ENCODE measurements at regions not wholly inside any gene's neighbourhood (a gene's known extent, or its start where the extent isn't known, plus 50 kb on each side); places are given as distances from the start of the nearest gene placed in this dataset.
A peak's percentile ranks its signal among the peaks of the same experiment; 100 is the strongest.

GRCh38 chr6:71203206-71203605, 85.4 kb upstream of the OGFRL1 start:
- ATAC-seq (no peak), DNase-seq (no peak)
- no TSS peak for BruUV-seq (replicated peaks)
- H3K4me3 ChIP-seq (ENCODE audit: low read length), result no peak overlapping the region
- H3K9me2 ChIP-seq (replicated peaks; ENCODE audit: low read length), result no peaks in the 10 kb centered on the region
- H3K79me2 ChIP-seq (ENCODE audit: low read length), result no peaks in the 10 kb centered on the region
- H2AFZ ChIP-seq (ENCODE audit: low read length), result no peak overlapping the region
- intact Hi-C loops (cut with micrococcal nuclease), result no loop called here
- ChIA-PET CTCF (no interaction called here), POLR2A (ENCODE audit: unreplicated experiment) (no interaction called here)
- H3K27me3 ChIP-seq (ENCODE audit: low read length), result no peaks in the 10 kb centered on the region
- peaks cover 6% of the 10 kb centered on the region; the same call in 1 of the 2 replicates for H3K4me1 ChIP-seq (ENCODE audit: insufficient read depth, low read length)
- H3K9me3 ChIP-seq (ENCODE audit: low read length), result no peaks in the 10 kb centered on the region
- H4K20me1 ChIP-seq (ENCODE audit: low read length), result no peaks in the 10 kb centered on the region
- H3K4me2 ChIP-seq (ENCODE audit: low read length), result no peak overlapping the region
- no peak overlapping the region for H3K9ac ChIP-seq (ENCODE audit: low read length)
- H3F3A ChIP-seq (ENCODE audit: low read length, unreplicated experiment), result no peaks in the 10 kb centered on the region
- no peak overlapping the region for H3K27ac ChIP-seq (ENCODE audit: low read length)
- H3K36me3 ChIP-seq (ENCODE audit: low read depth, low read length), result no peaks in the 10 kb centered on the region
- TF ChIP-seq EZH2phosphoT487 (IDR thresholded peaks at IDR 0.05; ENCODE audit: borderline replicate concordance, low read length) (no peak), CTCF (conservative IDR thresholded peaks at IDR 0.05; ENCODE audit: low read depth, low read length) (no peak), EZH2 (IDR thresholded peaks at IDR 0.05; ENCODE audit: low read length, unreplicated experiment) (no peak)

GRCh38 chr6:71204741-71205140, 83.9 kb upstream of the OGFRL1 start:
- no peak overlapping the region for H3K27ac ChIP-seq (ENCODE audit: low read length)
- no peaks in the 10 kb centered on the region for H3K36me3 ChIP-seq (ENCODE audit: low read depth, low read length)
- H3K79me2 ChIP-seq (ENCODE audit: low read length), result no peaks in the 10 kb centered on the region
- H3K9me2 ChIP-seq (replicated peaks; ENCODE audit: low read length), result no peaks in the 10 kb centered on the region
- intact Hi-C loops (cut with micrococcal nuclease), result no loop called here
- no peak for ATAC-seq
- no peaks in the 10 kb centered on the region for H3K9me3 ChIP-seq (ENCODE audit: low read length)
- no peak for DNase-seq
- H3K4me3 ChIP-seq (ENCODE audit: low read length), result no peak overlapping the region
- no peaks in the 10 kb centered on the region for H3K27me3 ChIP-seq (ENCODE audit: low read length)
- H3K4me2 ChIP-seq (ENCODE audit: low read length), result no peak overlapping the region
- POLR2A ChIA-PET (ENCODE audit: unreplicated experiment), result no interaction called here
- no peaks in the 10 kb centered on the region for H4K20me1 ChIP-seq (ENCODE audit: low read length)
- TF ChIP-seq EZH2 (IDR thresholded peaks at IDR 0.05; ENCODE audit: low read length, unreplicated experiment) (no peak), CTCF (conservative IDR thresholded peaks at IDR 0.05; ENCODE audit: low read depth, low read length) (no peak), EZH2phosphoT487 (IDR thresholded peaks at IDR 0.05; ENCODE audit: borderline replicate concordance, low read length) (no peak)
- H2AFZ ChIP-seq (ENCODE audit: low read length), result no peak overlapping the region
- no peaks in the 10 kb centered on the region for H3F3A ChIP-seq (ENCODE audit: low read length, unreplicated experiment)
- H3K4me1 ChIP-seq (ENCODE audit: insufficient read depth, low read length), result 0 out of 2 replicates have a peak, but pooled peaks cover 6% of the 10 kb centered on the region
- BruUV-seq (replicated peaks), result no TSS peak
- CTCF ChIA-PET, result no interaction called here
- no peak overlapping the region for H3K9ac ChIP-seq (ENCODE audit: low read length)

- H3K4me1 ChIP-seq (ENCODE audit: insufficient read depth, low read length), result 0 out of 2 replicates have a peak, but pooled peaks cover 6% of the 10 kb centered on the region
- TF ChIP-seq CTCF (conservative IDR thresholded peaks at IDR 0.05; ENCODE audit: low read depth, low read length) (no peak), EZH2 (IDR thresholded peaks at IDR 0.05; ENCODE audit: low read length, unreplicated experiment) (no peak), EZH2phosphoT487 (IDR thresholded peaks at IDR 0.05; ENCODE audit: borderline replicate concordance, low read length) (no peak)
- ChIA-PET CTCF (no interaction called here), POLR2A (ENCODE audit: unreplicated experiment) (no interaction called here)
- no peak for DNase-seq
- H3K4me3 ChIP-seq (ENCODE audit: low read length), result no peak overlapping the region
- intact Hi-C loops (cut with micrococcal nuclease), result no loop called here
- H3K9me3 ChIP-seq (ENCODE audit: low read length), result no peaks in the 10 kb centered on the region
- H2AFZ ChIP-seq (ENCODE audit: low read length), result no peak overlapping the region
- no peak overlapping the region for H3K9ac ChIP-seq (ENCODE audit: low read length)
- H3K9me2 ChIP-seq (replicated peaks; ENCODE audit: low read length), result no peaks in the 10 kb centered on the region
- no TSS peak for BruUV-seq (replicated peaks)
- no peaks in the 10 kb centered on the region for H3F3A ChIP-seq (ENCODE audit: low read length, unreplicated experiment)
- ATAC-seq, result peak; percentile 24; the same call in 1 of the 2 replicates
- no peaks in the 10 kb centered on the region for H3K36me3 ChIP-seq (ENCODE audit: low read depth, low read length)
- no peak overlapping the region for H3K4me2 ChIP-seq (ENCODE audit: low read length)
- no peaks in the 10 kb centered on the region for H4K20me1 ChIP-seq (ENCODE audit: low read length)
- H3K27me3 ChIP-seq (ENCODE audit: low read length), result no peaks in the 10 kb centered on the region
- H3K27ac ChIP-seq (ENCODE audit: low read length), result no peak overlapping the region
- no peaks in the 10 kb centered on the region for H3K79me2 ChIP-seq (ENCODE audit: low read length)
These were observed 83.2 kb upstream of the OGFRL1 start for GRCh38 chr6:71205336-71205956.
